Activated naive CD4-positive, alpha-beta T cell treated with anti-CD3 and anti-CD28 coated beads, Interleukin-2, amount 10 ng/mL, durations not matched to agents 7 days and 5 days (primary cell): ENCODE measurements at regions not wholly inside any gene's neighbourhood (a gene's known extent, or its start where the extent isn't known, plus 50 kb on each side); places are given as distances from the start of the nearest gene placed in this dataset.

ENCODE experiments used
- CTCF ChIA-PET: fragments of 350-600 bp; sonication (Branson Sonifier 250); formaldehyde crosslinking; loops from one replicate; lab custom pipeline; 2021; ENCODE audit warnings: antibody characterized with exemption; lab: Charles Lee
- DNase-seq: peaks from one replicate; pipeline ENCODE4 v3.0.0-alpha.2; 2020
- H3K27ac Mint-ChIP-seq: one replicate; pipeline ENCODE4 v1.8.0; 2021; ENCODE audit warnings: mild to moderate bottlenecking, moderate library complexity, mixed read lengths
- H3K27me3 Mint-ChIP-seq: one replicate; pipeline ENCODE4 v1.8.0; 2021; ENCODE audit warnings: mild to moderate bottlenecking, mixed read lengths
- H3K36me3 Mint-ChIP-seq: one replicate; pipeline ENCODE4 v1.8.0; 2021; ENCODE audit warnings: mixed read lengths
- H3K4me1 Mint-ChIP-seq: one replicate; pipeline ENCODE4 v1.8.0; 2021; ENCODE audit warnings: mixed read lengths
- H3K4me3 Mint-ChIP-seq: one replicate; pipeline ENCODE4 v1.8.0; 2021; ENCODE audit warnings: mild to moderate bottlenecking, moderate library complexity, mixed read lengths
- H3K9me3 Mint-ChIP-seq: one replicate; pipeline ENCODE4 v1.8.0; 2021; ENCODE audit warnings: mixed read lengths

DNA sequence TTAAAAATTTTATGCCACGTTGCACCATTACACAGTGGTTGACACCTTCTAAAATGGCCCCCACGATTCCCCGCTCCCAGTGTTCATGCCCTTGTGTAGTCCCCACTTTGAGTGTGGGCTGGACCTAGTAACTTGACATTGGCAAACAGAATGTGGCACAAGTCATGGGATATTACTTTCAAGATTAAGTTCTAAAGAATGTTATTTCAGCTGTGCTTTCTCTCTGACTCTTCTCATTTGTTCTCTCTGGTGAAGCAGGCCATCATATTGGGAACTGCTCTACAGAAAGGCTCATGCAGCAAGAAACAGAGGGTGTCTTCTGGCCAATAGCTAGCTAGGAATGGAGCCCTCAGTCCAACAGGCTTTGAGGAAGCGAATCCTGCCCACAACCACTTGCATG lies 67.1 kb downstream of the ATXN3L start:
- no peak for DNase-seq
- no peak overlapping the region for H3K27ac Mint-ChIP-seq
- peaks cover 5% of the 10 kb centered on the region for H3K9me3 Mint-ChIP-seq
- no peak overlapping the region for H3K4me3 Mint-ChIP-seq
- H3K27me3 Mint-ChIP-seq = no peaks in the 10 kb centered on the region
- CTCF ChIA-PET = interaction anchor here (2.0 kb wide), 1 partner anchor 306 kb away, joined by 8 read pairs; no protein-coding TSS in a partner anchor
- peaks cover 6% of the 10 kb centered on the region for H3K36me3 Mint-ChIP-seq
- peaks cover 25% of the 10 kb centered on the region for H3K4me1 Mint-ChIP-seq

GRCh38 chrX:13250826-13251580 lies 68.8 kb downstream of the ATXN3L start:
- no peak for DNase-seq
- Mint-ChIP-seq H3K9me3 (peaks cover 5% of the 10 kb centered on the region), H3K4me1 (peaks cover 21% of the 10 kb centered on the region), H3K27me3 (no peaks in the 10 kb centered on the region), H3K36me3 (peaks cover 4% of the 10 kb centered on the region), H3K27ac (no peak overlapping the region), H3K4me3 (no peak overlapping the region)
- CTCF ChIA-PET = no interaction called here

DNA sequence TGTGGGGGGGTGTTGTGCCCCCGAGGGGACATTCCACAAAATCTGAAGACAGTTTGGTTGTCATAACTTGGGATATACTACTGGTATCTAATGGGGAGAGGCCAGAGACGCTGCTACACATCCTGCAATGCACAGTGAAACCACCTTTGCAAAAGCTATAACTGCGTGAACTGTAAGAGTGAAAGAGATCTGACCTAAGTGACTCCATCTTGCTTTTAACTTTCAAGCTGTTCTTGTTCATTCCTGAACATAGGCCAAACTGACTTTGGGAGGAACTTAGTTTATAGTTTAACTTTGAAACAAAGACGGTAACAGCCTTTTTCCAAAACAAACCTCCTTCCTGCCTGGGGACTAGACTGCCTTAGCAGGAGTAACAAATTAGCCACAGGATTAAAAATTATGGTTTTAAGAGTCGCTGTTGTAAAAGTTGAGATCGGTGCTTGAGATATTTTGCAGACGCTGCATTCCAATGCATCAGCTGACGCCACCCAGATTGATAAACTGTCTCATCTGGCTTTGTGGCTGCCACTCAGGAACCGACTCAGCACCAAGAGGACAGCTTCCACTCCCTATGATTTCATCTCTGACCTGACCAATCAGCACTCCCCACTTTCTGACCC lies 70.9 kb downstream of the ATXN3L start:
- Mint-ChIP-seq H3K27ac (no peak overlapping the region), H3K27me3 (peaks cover 4% of the 10 kb centered on the region), H3K4me1 (peaks cover 11% of the 10 kb centered on the region)

DNA sequence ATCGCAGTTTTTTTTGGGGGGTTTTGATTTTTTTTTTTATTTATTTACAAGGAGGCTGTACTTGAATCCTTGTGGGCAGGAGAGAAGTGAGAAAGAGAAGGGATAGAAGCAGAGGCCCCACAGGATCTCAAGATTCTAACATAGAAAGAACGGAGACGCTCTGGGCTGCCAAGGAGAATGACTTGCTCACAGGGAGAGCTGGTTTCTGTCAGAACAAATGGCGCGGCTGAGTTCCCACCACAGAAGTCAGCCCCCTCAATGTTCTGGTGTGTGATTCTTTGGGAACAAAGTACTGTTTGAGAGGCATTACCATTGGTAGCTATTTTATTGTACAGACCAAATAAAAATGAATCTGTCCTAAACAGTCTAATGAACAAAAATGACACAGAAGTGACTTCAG lies 80.6 kb downstream of the ATXN3L start:
- no peaks in the 10 kb centered on the region for H3K9me3 Mint-ChIP-seq
- CTCF ChIA-PET = interaction anchor here (0.6 kb wide), 1 partner anchor 1432 kb away, joined by 3 read pairs; no protein-coding TSS in a partner anchor
- H3K4me1 Mint-ChIP-seq = no peaks in the 10 kb centered on the region
- no peak for DNase-seq
- H3K36me3 Mint-ChIP-seq = no peaks in the 10 kb centered on the region
- H3K27me3 Mint-ChIP-seq = peaks cover 3% of the 10 kb centered on the region
- no peak overlapping the region for H3K4me3 Mint-ChIP-seq
- no peak overlapping the region for H3K27ac Mint-ChIP-seq

More for the DNA sequence above, 70.9 kb downstream of the ATXN3L start:
- peaks cover 3% of the 10 kb centered on the region for H3K36me3 Mint-ChIP-seq
- no peak overlapping the region for H3K4me3 Mint-ChIP-seq
- peaks cover 8% of the 10 kb centered on the region for H3K9me3 Mint-ChIP-seq
- no peak for DNase-seq
- CTCF ChIA-PET = no interaction called here

DNA sequence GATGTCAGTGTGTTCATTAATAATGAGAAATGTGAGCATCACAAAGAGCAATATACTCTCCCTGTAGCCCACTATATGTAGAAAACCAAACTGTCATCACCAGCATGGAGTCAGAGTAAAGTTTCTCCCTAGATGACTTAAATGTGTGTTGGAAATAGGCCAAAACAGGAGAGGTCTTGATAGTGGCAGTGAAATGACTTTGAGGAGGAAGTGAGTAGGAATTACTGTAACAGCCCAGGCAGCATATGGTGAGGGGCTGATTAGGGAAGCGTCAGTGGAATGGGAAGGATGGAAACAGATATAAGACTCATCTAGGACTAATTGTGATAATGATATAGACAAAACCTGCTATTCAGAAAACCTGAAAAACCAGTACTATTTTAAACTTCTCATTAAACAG lies 83.9 kb downstream of the ATXN3L start:
- H3K4me1 Mint-ChIP-seq = no peaks in the 10 kb centered on the region
- no peak overlapping the region for H3K27ac Mint-ChIP-seq
- no peak for DNase-seq
- H3K4me3 Mint-ChIP-seq = no peak overlapping the region
- no peaks in the 10 kb centered on the region for H3K27me3 Mint-ChIP-seq
- H3K9me3 Mint-ChIP-seq = no peaks in the 10 kb centered on the region
- CTCF ChIA-PET = no interaction called here
- no peaks in the 10 kb centered on the region for H3K36me3 Mint-ChIP-seq

DNA sequence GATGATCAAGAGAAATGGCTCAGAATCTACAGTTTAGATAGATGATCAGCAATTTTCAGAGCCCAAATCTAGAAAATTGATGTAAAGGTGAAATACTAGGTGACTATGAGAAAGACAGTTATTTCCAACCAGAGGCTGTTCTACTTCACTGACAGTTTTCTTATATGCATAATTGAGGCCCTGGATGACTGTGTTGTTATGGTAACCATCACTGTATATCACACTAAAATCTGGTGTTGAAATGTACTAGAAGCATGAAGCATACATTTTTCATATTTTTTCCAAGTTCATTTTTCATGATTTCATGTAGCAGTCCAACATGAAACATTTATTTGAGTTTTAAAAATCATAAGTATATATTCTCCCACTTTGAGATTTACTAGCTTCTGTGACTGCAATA lies 87.4 kb downstream of the ATXN3L start:
- H3K27me3 Mint-ChIP-seq = no peaks in the 10 kb centered on the region
- DNase-seq = no peak
- no peaks in the 10 kb centered on the region for H3K36me3 Mint-ChIP-seq
- no peak overlapping the region for H3K27ac Mint-ChIP-seq
- no peaks in the 10 kb centered on the region for H3K4me1 Mint-ChIP-seq
- CTCF ChIA-PET = no interaction called here
- no peaks in the 10 kb centered on the region for H3K9me3 Mint-ChIP-seq
- no peak overlapping the region for H3K4me3 Mint-ChIP-seq

DNA sequence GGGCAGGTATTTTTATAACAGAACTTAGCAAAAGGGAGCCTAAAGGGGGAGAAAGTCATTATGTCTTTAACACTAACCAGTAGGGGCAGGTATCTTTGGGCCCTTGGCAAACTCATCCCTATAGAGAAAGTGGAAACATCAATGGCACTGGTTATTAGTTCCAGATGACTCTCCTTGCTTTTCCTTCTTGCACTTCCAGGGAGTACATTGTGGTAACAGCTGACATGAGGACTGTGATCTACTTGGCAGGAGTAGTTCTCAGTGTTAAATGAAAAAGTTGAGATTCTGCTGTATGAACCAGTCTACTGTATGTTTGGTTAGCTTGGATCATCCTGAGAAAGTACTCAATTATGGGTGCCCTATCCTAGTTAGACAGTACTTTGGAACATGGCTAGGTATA lies 93.6 kb downstream of the ATXN3L start:
- Mint-ChIP-seq H3K9me3 (no peaks in the 10 kb centered on the region), H3K27me3 (no peaks in the 10 kb centered on the region), H3K27ac (no peak overlapping the region), H3K4me3 (no peak overlapping the region), H3K4me1 (no peaks in the 10 kb centered on the region), H3K36me3 (no peaks in the 10 kb centered on the region)
- DNase-seq = no peak
- CTCF ChIA-PET = no interaction called here

GRCh38 chrX:13223868-13224567 lies 95.8 kb downstream of the ATXN3L start:
- H3K4me1 Mint-ChIP-seq = peaks cover 5% of the 10 kb centered on the region
- CTCF ChIA-PET = no interaction called here
- no peak for DNase-seq
- no peaks in the 10 kb centered on the region for H3K9me3 Mint-ChIP-seq
- H3K27me3 Mint-ChIP-seq = no peaks in the 10 kb centered on the region
- no peak overlapping the region for H3K27ac Mint-ChIP-seq
- H3K36me3 Mint-ChIP-seq = no peaks in the 10 kb centered on the region
- H3K4me3 Mint-ChIP-seq = no peak overlapping the region

DNA sequence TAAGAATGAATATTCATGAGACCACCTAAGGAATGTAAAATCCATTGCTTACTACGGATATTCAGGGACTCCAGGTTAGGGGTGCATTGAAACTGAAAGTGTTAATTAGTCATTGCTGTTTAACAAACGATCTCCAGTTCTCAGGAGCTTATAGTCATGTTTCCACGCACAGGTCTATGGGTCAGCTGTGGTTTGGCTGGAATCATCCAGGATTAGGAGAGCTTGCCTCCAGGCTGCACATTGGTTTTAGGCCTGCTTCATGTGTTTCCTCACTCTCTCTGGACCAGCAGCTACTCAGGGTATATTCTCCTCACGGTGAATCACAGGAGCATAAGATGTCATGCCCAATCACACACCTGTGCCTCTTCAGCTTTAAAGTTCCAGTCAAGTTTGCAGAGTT lies 98.9 kb downstream of the ATXN3L start:
- Mint-ChIP-seq H3K27me3 (no peaks in the 10 kb centered on the region), H3K4me1 (peaks cover 5% of the 10 kb centered on the region), H3K27ac (no peak overlapping the region), H3K9me3 (no peaks in the 10 kb centered on the region), H3K36me3 (no peaks in the 10 kb centered on the region), H3K4me3 (no peak overlapping the region)
- no peak for DNase-seq
- CTCF ChIA-PET = no interaction called here

GRCh38 chrX:13219991-13220764 lies 99.7 kb downstream of the ATXN3L start:
- H3K4me1 Mint-ChIP-seq = peaks cover 5% of the 10 kb centered on the region
- no peaks in the 10 kb centered on the region for H3K36me3 Mint-ChIP-seq
- no peak overlapping the region for H3K4me3 Mint-ChIP-seq
- H3K9me3 Mint-ChIP-seq = no peaks in the 10 kb centered on the region
- H3K27ac Mint-ChIP-seq = no peak overlapping the region
- CTCF ChIA-PET = no interaction called here
- no peak for DNase-seq
- H3K27me3 Mint-ChIP-seq = no peaks in the 10 kb centered on the region

DNA sequence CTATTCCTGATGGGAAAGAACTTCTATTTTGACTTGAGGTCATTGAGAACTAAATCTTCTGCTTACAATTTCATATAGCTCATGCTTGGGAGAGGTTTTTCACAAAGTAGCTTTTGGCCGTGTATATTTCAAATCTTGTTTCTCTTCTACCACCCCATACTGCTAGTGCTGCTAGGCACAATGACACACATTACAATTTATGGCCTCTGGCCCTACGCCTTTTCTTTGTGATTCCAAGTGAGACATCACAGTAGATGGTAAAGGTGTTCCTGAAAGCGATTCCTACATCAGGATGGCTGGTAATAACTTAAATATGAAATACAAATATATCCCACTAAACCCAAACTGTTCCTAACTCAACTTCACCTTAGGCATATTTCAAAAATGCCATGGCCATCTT lies 101.1 kb downstream of the ATXN3L start:
- no peak overlapping the region for H3K4me3 Mint-ChIP-seq
- no peak for DNase-seq
- no peaks in the 10 kb centered on the region for H3K27me3 Mint-ChIP-seq
- no peak overlapping the region for H3K27ac Mint-ChIP-seq
- H3K4me1 Mint-ChIP-seq = peaks cover 5% of the 10 kb centered on the region
- H3K9me3 Mint-ChIP-seq = no peaks in the 10 kb centered on the region
- CTCF ChIA-PET = no interaction called here
- no peaks in the 10 kb centered on the region for H3K36me3 Mint-ChIP-seq

DNA sequence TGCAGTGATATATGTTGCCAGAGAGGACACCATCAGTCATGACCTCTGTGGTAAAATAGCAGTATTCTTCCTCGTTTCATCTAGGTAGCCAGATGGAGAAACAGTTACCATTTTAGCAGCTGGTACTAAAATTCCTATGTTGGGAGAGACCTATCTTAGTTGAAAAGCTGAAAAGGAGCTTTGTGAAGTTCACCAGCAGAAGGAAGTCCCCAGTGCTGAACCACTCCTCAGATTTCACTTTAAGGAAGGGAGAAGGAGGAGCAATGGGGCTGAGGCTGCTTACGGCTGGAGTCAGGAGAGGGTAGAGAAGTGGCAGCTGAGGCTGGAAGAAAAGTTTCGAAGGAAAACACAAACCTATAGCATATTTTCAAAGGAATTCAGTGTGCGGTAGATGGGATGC lies 103.7 kb downstream of the ATXN3L start:
- Mint-ChIP-seq H3K4me1 (peaks cover 7% of the 10 kb centered on the region), H3K9me3 (no peaks in the 10 kb centered on the region), H3K27me3 (no peaks in the 10 kb centered on the region), H3K4me3 (no peak overlapping the region), H3K27ac (no peak overlapping the region), H3K36me3 (no peaks in the 10 kb centered on the region)
- CTCF ChIA-PET = no interaction called here
- DNase-seq = no peak

DNA sequence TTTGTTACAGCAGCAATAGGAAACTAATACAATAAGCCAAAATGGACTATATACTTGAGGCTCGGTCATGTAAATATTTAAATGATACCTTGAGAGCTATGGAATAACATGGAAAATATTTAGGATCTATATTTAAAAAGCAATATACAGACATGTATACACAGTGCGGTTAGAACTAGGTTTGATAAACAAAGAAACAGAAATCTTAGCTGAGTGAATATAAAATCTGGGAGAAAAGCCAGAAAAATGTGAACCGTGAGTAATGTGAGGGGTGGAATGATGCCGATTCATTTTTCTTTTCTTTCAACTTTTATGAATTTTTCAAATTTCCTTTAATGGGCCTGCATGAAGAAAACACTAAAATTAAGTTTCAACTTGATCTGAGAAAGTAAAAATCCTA lies 104.1 kb downstream of the ATXN3L start:
- H3K27ac Mint-ChIP-seq = no peak overlapping the region
- no peak overlapping the region for H3K4me3 Mint-ChIP-seq
- H3K27me3 Mint-ChIP-seq = no peaks in the 10 kb centered on the region
- DNase-seq = no peak
- H3K4me1 Mint-ChIP-seq = peaks cover 3% of the 10 kb centered on the region
- H3K36me3 Mint-ChIP-seq = no peaks in the 10 kb centered on the region
- no peaks in the 10 kb centered on the region for H3K9me3 Mint-ChIP-seq
- CTCF ChIA-PET = no interaction called here

- Mint-ChIP-seq H3K27ac (no peak overlapping the region), H3K4me1 (peaks cover 2% of the 10 kb centered on the region), H3K4me3 (no peak overlapping the region), H3K27me3 (no peaks in the 10 kb centered on the region), H3K9me3 (no peaks in the 10 kb centered on the region), H3K36me3 (no peaks in the 10 kb centered on the region)
- DNase-seq = no peak
- CTCF ChIA-PET = no interaction called here
Measured at GRCh38 chrX:13212191-13212651, 107.6 kb downstream of the ATXN3L start.
